GM23338 (cell line): ENCODE measurements at regions not wholly inside any gene's neighbourhood (a gene's known extent, or its start where the extent isn't known, plus 50 kb on each side); places are given as distances from the start of the nearest gene placed in this dataset.

ENCODE experiments used
- CREB1 ChIP-seq: fragments of 250-450 bp; sonication (Bioruptor Pico); IDR thresholded peaks from 2 replicates; pipeline ENCODE4 v1.5.0; 2020; ENCODE audit warnings: low read depth, mild to moderate bottlenecking, moderate library complexity
- CTCF ChIP-seq, 2 experiments: fragments of 200-600 bp in 1 of 2; sonication (generic) in 1 of 2; conservative IDR thresholded peaks; 2 replicates each; pipeline versions ENCODE4 v1.5.1 to v1.6.1; 2016 to 2017; ENCODE audit warnings: antibody characterized with exemption in 2 of 2, low read depth in 2 of 2, mild to moderate bottlenecking in 2 of 2, moderate library complexity in 1 of 2
- EZH2 ChIP-seq: fragments of 200-600 bp; sonication (generic); IDR thresholded peaks from one replicate; pipeline ENCODE4 v1.8.0; 2017; ENCODE audit warnings: antibody characterized with exemption, mild to moderate bottlenecking, low read depth; ENCODE audit not compliant: unreplicated experiment
- EZH2phosphoT487 ChIP-seq: fragments of 200-600 bp; sonication (generic); IDR thresholded peaks from one replicate; pipeline ENCODE4 v1.8.1; 2018; ENCODE audit warnings: antibody characterized with exemption; ENCODE audit not compliant: unreplicated experiment
- NANOG ChIP-seq: IDR thresholded peaks from 2 replicates; pipeline ENCODE4 v1.6.1; 2016; ENCODE audit warnings: antibody characterized with exemption, borderline replicate concordance
- POLR2AphosphoS5 ChIP-seq: IDR thresholded peaks from 2 replicates; pipeline ENCODE4 v1.6.1; 2016; ENCODE audit warnings: antibody characterized with exemption, low read depth
- STAT1 ChIP-seq: IDR thresholded peaks from one replicate; pipeline ENCODE4 v1.6.1; 2016; ENCODE audit warnings: antibody characterized with exemption; ENCODE audit not compliant: unreplicated experiment
- ZNF114 ChIP-seq: fragments of 250-450 bp; sonication (Bioruptor Pico); IDR thresholded peaks from 2 replicates; pipeline ENCODE4 v1.5.0; 2020; ENCODE audit warnings: mild to moderate bottlenecking, moderate library complexity
- ZNF331 ChIP-seq: fragments of 250-450 bp; sonication (Bioruptor Pico); IDR thresholded peaks from 2 replicates; pipeline ENCODE4 v1.5.0; 2020; ENCODE audit warnings: low read depth, mild to moderate bottlenecking, moderate library complexity
- ZNF462 ChIP-seq: fragments of 250-450 bp; sonication (Bioruptor Pico); IDR thresholded peaks from 2 replicates; pipeline ENCODE4 v1.5.0; 2020; ENCODE audit warnings: mild to moderate bottlenecking, moderate library complexity
- TF ChIP-seq, protein P1 (sequence below): IDR thresholded peaks from one replicate; pipeline ENCODE4 v1.6.1; 2018; ENCODE audit warnings: antibody characterized with exemption; ENCODE audit not compliant: unreplicated experiment

DNA sequence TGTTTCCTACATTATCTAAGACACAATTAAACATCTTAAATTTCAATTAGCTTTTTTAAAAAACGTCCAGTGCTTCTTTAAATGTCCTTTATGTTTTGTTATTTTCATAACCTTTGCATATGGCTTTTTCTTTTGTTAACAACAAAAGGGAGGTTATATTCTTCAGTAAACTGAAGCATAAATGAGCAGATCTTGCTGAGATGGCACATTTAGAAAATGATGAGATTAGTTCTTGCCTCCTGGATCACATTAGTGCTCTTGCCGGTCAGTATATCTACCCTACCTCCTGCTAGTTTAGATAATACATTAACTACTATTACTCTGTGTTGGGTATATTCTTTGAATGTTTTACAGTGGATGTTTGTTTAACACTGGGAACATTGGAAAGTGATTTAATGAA is 126.1 kb downstream of the DISP1 start:
- TF ChIP-seq CTCF (conservative IDR thresholded peaks at IDR 0.05; ENCODE audit: low read depth in 2 of 2) (no peak), CREB1 (CRISPR knock-in tag) (no peak), ZNF114 (CRISPR knock-in tag) (no peak), EZH2 (no peak), ZNF462 (CRISPR knock-in tag) (no peak), POLR2AphosphoS5 (no peak), EZH2phosphoT487 (no peak), STAT1 (no peak), ZNF331 (CRISPR knock-in tag) (no peak), NANOG (no peak)
- TF ChIP-seq, protein P1, sequence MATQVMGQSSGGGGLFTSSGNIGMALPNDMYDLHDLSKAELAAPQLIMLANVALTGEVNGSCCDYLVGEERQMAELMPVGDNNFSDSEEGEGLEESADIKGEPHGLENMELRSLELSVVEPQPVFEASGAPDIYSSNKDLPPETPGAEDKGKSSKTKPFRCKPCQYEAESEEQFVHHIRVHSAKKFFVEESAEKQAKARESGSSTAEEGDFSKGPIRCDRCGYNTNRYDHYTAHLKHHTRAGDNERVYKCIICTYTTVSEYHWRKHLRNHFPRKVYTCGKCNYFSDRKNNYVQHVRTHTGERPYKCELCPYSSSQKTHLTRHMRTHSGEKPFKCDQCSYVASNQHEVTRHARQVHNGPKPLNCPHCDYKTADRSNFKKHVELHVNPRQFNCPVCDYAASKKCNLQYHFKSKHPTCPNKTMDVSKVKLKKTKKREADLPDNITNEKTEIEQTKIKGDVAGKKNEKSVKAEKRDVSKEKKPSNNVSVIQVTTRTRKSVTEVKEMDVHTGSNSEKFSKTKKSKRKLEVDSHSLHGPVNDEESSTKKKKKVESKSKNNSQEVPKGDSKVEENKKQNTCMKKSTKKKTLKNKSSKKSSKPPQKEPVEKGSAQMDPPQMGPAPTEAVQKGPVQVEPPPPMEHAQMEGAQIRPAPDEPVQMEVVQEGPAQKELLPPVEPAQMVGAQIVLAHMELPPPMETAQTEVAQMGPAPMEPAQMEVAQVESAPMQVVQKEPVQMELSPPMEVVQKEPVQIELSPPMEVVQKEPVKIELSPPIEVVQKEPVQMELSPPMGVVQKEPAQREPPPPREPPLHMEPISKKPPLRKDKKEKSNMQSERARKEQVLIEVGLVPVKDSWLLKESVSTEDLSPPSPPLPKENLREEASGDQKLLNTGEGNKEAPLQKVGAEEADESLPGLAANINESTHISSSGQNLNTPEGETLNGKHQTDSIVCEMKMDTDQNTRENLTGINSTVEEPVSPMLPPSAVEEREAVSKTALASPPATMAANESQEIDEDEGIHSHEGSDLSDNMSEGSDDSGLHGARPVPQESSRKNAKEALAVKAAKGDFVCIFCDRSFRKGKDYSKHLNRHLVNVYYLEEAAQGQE = no peak
